Sigmoid colon (tissue), 6 donors: ENCODE measurements at regions not wholly inside any gene's neighbourhood (a gene's known extent, or its start where the extent isn't known, plus 50 kb on each side); places are given as distances from the start of the nearest gene placed in this dataset.
"Not testable (repeated sequence)": the region's sequence is repeated elsewhere in the genome, so short reads cannot be mapped to it uniquely, and the experiment has no call there.

Source experiments
- DNase-seq: peaks from one replicate; pipeline ENCODE4 v3.0.0-alpha.2; 2019
- H3K27ac ChIP-seq, 4 donors: fragments of 200-600 bp; sonication (generic); one replicate each; pipeline ENCODE4 v1.5.1; 2016 to 2019; ENCODE audit warnings: mild to moderate bottlenecking in 1 of 4
- H3K27me3 ChIP-seq, 3 donors: fragments of 200-600 bp; sonication (generic); one replicate each; pipeline ENCODE4 v1.5.1; 2019; ENCODE audit warnings: mild to moderate bottlenecking in 1 of 3
- H3K36me3 ChIP-seq, 4 donors: fragments of 200-600 bp; sonication (generic); one replicate each; pipeline ENCODE4 v1.5.1; 2016 to 2019
- H3K4me1 ChIP-seq, 4 donors: fragments of 200-600 bp; sonication (generic); one replicate each; pipeline ENCODE4 v1.5.1; 2017 to 2019
- H3K4me3 ChIP-seq, 4 donors: fragments of 200-600 bp; sonication (generic); one replicate each; pipeline ENCODE4 v1.5.1; 2017 to 2019; ENCODE audit warnings: mild to moderate bottlenecking in 2 of 4, moderate library complexity in 1 of 4
- H3K9me3 ChIP-seq, 4 donors: fragments of 200-600 bp in 3 of 4; sonication (generic) in 3 of 4; one replicate each; pipeline versions ENCODE4 v1.5.1 to v1.6.1; 2013 to 2019
- WGBS, 2 donors: extraction: QIAGEN DNeasy Blood & Tissue Kit; methylation state at CpG; one replicate each; pipeline ENCODE4 v1.1.7; 2013; 5-methylcytosine and 5-hydroxymethylcytosine counted together
- intact Hi-C: fragments of 100-400 bp; cut with DNase I; formaldehyde crosslinking; loops from one replicate; pipeline ENCODE4 v1.15.1; 2023
- donor health status: healthy with polysubstance abuse.
- donor health status: healthy.

DNA sequence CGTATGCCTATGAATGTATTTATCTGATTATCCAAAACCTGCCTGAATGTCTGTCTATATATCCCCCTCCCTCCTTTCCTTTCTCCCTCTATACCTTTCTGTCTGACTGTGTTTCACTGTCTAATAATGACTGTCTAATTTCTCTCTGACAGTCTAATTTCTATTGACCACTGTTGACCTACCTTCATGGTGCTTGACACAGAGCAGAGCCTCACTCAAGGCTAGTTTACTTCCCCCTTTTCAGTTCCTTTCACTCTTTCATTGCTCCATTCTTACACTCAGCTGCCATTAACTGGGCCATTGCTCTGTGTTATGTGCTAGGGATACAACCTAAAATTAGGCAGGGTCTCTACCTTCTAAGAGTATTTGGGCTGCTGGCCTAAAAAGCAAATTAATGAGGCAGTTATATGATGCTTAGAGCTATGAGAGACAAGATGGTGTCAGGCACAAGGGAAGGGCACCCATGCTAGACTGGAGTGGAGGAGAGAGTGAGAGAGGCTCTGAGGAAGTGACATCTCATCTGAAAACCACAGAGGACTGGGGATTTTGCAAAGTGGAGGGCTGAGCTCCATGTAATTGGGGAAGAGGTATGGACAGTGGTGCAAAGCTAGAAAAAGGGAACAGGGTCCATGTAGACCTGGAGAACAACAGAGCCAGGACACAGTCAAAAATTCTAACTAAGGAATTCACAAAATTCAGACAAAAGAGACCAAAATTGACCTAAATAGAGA, 348.6 kb upstream of the CHRNA7 start:
- H3K9me3 ChIP-seq, H3K4me1 ChIP-seq, DNase-seq, H3K4me3 ChIP-seq, H3K27me3 ChIP-seq, H3K36me3 ChIP-seq, intact Hi-C loops, H3K27ac ChIP-seq: not testable (repeated sequence)
- 89 to 96% methylated on average over 1 of the region's 1 CpG for WGBS, 2 donors

DNA sequence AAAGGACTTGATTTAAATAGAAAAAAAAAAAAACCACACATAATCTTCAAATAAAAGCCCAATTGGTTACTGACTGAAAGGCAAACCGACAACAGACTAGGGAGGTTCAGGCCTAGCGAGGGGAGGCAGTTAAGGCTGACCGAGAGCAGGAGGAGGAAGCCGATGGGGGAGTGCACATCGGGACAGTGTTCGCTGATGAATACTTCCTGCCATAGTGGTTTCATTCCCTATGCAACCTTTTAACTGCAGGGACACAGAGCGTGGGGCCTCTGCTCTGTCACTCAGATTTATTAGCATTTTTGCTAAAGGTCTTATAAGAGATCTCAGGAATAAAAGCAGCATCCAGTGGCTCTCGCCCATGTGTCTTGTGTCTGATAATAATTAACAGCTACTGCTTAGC, 343.2 kb upstream of the CHRNA7 start:
- H3K36me3 ChIP-seq, DNase-seq, H3K27ac ChIP-seq, H3K4me3 ChIP-seq, H3K9me3 ChIP-seq, H3K4me1 ChIP-seq, H3K27me3 ChIP-seq, intact Hi-C loops: not testable (repeated sequence)
- WGBS, 2 donors: 84 to 93% methylated on average over 7 to 8 of the region's 8 CpGs

DNA sequence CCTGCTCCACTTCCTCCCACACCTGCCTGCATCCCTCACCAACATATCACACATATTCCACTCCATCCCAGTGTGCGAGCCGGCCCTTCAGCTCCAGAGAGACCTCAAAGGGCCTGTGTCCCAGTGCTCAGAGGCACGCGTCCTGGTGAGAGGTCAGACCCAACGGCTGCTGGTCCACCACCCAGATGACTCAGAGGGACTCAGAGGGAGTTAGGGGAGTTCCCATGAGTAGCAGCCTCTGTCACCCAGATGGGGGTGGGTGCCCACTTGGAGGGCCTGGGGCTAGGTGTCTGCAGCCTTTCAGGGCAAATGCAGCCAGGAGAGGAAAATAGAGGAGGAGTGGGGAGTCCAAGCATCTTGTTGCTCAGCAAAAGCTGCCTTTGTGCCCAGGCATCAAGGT, 333.8 kb upstream of the CHRNA7 start:
- H3K4me3 ChIP-seq, DNase-seq, H3K27me3 ChIP-seq, intact Hi-C loops, H3K36me3 ChIP-seq, H3K4me1 ChIP-seq, H3K27ac ChIP-seq, H3K9me3 ChIP-seq: not testable (repeated sequence)
- 81 to 83% methylated on average over 3 of the region's 5 CpGs for WGBS, 2 donors

- H3K4me1 ChIP-seq, H3K27ac ChIP-seq, H3K27me3 ChIP-seq, H3K9me3 ChIP-seq, H3K4me3 ChIP-seq, DNase-seq, intact Hi-C loops, H3K36me3 ChIP-seq: not testable (repeated sequence)
- 64 to 83% methylated on average over 3 of the region's 7 CpGs for WGBS, 2 donors
Measured at GRCh38 chr15:31705076-31705678, 325.1 kb upstream of the CHRNA7 start.

GRCh38 chr15:31707944-31708702, 322.2 kb upstream of the CHRNA7 start:
- 59 to 79% methylated on average over 3 of the region's 8 CpGs for WGBS, 2 donors
- H3K4me3 ChIP-seq, H3K36me3 ChIP-seq, H3K9me3 ChIP-seq, intact Hi-C loops, H3K4me1 ChIP-seq, H3K27me3 ChIP-seq, DNase-seq, H3K27ac ChIP-seq: not testable (repeated sequence)

DNA sequence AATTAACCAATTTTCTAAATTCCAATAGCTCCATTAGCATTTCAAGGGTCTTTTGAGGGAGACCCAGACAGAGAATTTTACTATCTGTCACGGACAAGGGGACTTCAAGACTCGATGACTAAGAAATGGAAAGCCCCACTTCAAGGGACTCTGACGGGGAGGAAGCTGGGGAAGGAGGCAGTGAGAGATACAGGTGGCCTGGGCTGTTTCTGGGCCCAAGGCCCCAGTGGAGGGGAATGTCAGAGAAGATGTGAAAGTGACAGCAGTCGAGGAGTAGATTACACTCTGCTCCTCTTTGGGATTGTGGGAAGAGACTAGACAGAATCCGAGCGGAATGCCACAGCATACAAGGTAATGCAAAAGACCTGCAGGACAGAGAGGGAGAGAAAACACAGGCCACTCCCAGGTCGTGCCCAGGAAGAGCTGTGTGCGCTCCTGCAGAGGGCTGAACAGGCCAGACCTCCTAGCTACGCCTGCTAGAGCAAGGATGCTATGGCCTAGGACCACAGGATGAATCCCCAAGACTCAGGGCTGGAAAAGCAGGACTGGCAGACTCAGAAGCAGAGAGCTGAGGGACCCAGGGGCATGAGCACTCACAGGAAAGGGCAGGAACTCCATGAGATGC, 321.5 kb upstream of the CHRNA7 start:
- DNase-seq, H3K9me3 ChIP-seq, H3K36me3 ChIP-seq, H3K27me3 ChIP-seq, H3K27ac ChIP-seq, H3K4me3 ChIP-seq, intact Hi-C loops, H3K4me1 ChIP-seq: not testable (repeated sequence)
- 69 to 70% methylated on average over 6 of the region's 9 CpGs for whole genome bisulfite sequencing, 2 donors

- intact Hi-C loops, H3K27ac ChIP-seq, H3K27me3 ChIP-seq, H3K4me1 ChIP-seq, H3K4me3 ChIP-seq, H3K9me3 ChIP-seq, H3K36me3 ChIP-seq, DNase-seq: not testable (repeated sequence)
- WGBS, 2 donors: 85 to 91% methylated on average over 2 of the region's 3 CpGs
Measured at GRCh38 chr15:31709479-31709878, 320.8 kb upstream of the CHRNA7 start.

GRCh38 chr15:31710806-31711205, 319.5 kb upstream of the CHRNA7 start:
- H3K27me3 ChIP-seq, H3K4me3 ChIP-seq, H3K4me1 ChIP-seq, DNase-seq, intact Hi-C loops, H3K27ac ChIP-seq, H3K9me3 ChIP-seq, H3K36me3 ChIP-seq: not testable (repeated sequence)
- 79 to 92% methylated on average over 4 of the region's 4 CpGs for WGBS, 2 donors

- WGBS, 2 donors: 44% methylated on average over 2 of the region's 3 CpGs
- H3K27me3 ChIP-seq, H3K9me3 ChIP-seq, H3K4me1 ChIP-seq, intact Hi-C loops, H3K36me3 ChIP-seq, H3K4me3 ChIP-seq, DNase-seq, H3K27ac ChIP-seq: not testable (repeated sequence)
Measured at GRCh38 chr15:31715208-31715607, 315.1 kb upstream of the CHRNA7 start.

DNA sequence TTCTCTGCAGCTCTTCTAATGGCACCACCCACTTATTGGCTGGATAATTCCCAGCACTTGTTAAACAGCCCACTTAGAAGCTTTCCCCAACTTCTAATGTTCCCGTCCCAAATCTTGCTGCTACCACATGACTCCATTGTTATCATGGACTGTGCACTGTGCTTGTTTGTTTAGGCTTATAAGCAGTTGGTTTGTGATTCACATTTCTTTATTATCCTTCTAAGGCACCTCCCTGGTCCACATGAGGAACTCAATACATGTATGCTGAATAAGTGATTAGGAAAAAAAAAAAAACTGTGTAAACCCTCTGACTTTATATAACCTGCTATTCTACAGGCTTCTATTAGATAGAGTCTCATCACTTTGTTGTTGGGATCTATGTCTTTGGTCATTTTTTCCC, 311.7 kb upstream of the CHRNA7 start:
- H3K4me1 ChIP-seq, H3K27me3 ChIP-seq, intact Hi-C loops, H3K27ac ChIP-seq, H3K9me3 ChIP-seq, H3K4me3 ChIP-seq, H3K36me3 ChIP-seq, DNase-seq: not testable (repeated sequence)
- 14 to 53% methylated on average over 1 of the region's 1 CpG for WGBS, 2 donors

- H3K4me1 ChIP-seq, H3K4me3 ChIP-seq, H3K27ac ChIP-seq, H3K36me3 ChIP-seq, intact Hi-C loops, H3K9me3 ChIP-seq, H3K27me3 ChIP-seq, DNase-seq: not testable (repeated sequence)
- WGBS, 2 donors: 53 to 65% methylated on average over 7 of the region's 7 CpGs
Measured at GRCh38 chr15:31719396-31720022, 310.8 kb upstream of the CHRNA7 start.

GRCh38 chr15:31723019-31723418, 307.3 kb upstream of the CHRNA7 start:
- H3K27me3 ChIP-seq, H3K4me1 ChIP-seq, DNase-seq, H3K9me3 ChIP-seq, H3K4me3 ChIP-seq, H3K27ac ChIP-seq, intact Hi-C loops, H3K36me3 ChIP-seq: not testable (repeated sequence)
- WGBS, 2 donors: 92 to 95% methylated on average over 10 of the region's 10 CpGs
